Kidney epithelial cell (primary cell): ENCODE measurements at regions not wholly inside any gene's neighbourhood (a gene's known extent, or its start where the extent isn't known, plus 50 kb on each side); places are given as distances from the start of the nearest gene placed in this dataset.
"Not testable (repeated sequence)": the region's sequence is repeated elsewhere in the genome, so short reads cannot be mapped to it uniquely, and the experiment has no call there.

Source experiments
- DNase-seq: peaks from one replicate; pipeline ENCODE4 v3.0.0-alpha.2; 2010; ENCODE audit warnings: low read depth
- H3K27me3 ChIP-seq: 2 replicates; pipeline ENCODE4 v1.6.0; 2011; ENCODE audit warnings: low read length; ENCODE audit not compliant: control insufficient read depth, insufficient read depth
- H3K36me3 ChIP-seq: 2 replicates; pipeline ENCODE4 v1.5.1; 2011; ENCODE audit warnings: low read length; ENCODE audit not compliant: control insufficient read depth, insufficient read depth
- H3K4me3 ChIP-seq: 2 replicates; pipeline ENCODE4 v1.5.1; 2011; ENCODE audit warnings: low read depth, mild to moderate bottlenecking, control low read depth, low read length
- CTCF ChIP-seq: IDR thresholded peaks from 2 replicates; pipeline ENCODE4 v1.5.1; 2011; ENCODE audit warnings: mild to moderate bottlenecking, moderate library complexity, low read length, control low read depth, inconsistent platforms; ENCODE audit not compliant: insufficient read depth, poor library complexity, severe bottlenecking

- no peaks in the 10 kb centered on the region for H3K36me3 ChIP-seq
- TF ChIP-seq CTCF = no peak
- no peak for DNase-seq
- H3K27me3 ChIP-seq = no peaks in the 10 kb centered on the region
- H3K4me3 ChIP-seq = no peak overlapping the region
These were observed 319.0 kb upstream of the INTU start for GRCh38 chr4:127313767-127314166.

GRCh38 chr4:127327491-127327890, 305.3 kb upstream of the INTU start:
- DNase-seq = no peak
- no peaks in the 10 kb centered on the region for H3K27me3 ChIP-seq
- no peaks in the 10 kb centered on the region for H3K36me3 ChIP-seq
- H3K4me3 ChIP-seq = no peak overlapping the region
- no peak for TF ChIP-seq CTCF

GRCh38 chr4:127335073-127335620, 297.6 kb upstream of the INTU start:
- Histone ChIP-seq H3K27me3 (no peaks in the 10 kb centered on the region), H3K36me3 (no peaks in the 10 kb centered on the region), H3K4me3 (no peak overlapping the region)
- no peak for TF ChIP-seq CTCF
- no peak for DNase-seq

- Histone ChIP-seq H3K27me3 (no peaks in the 10 kb centered on the region), H3K4me3 (no peak overlapping the region), H3K36me3 (no peaks in the 10 kb centered on the region)
- no peak for TF ChIP-seq CTCF
- no peak for DNase-seq
These were observed 297.0 kb upstream of the INTU start for GRCh38 chr4:127335732-127336131.

- not testable (repeated sequence) for DNase-seq, H3K36me3 ChIP-seq, H3K4me3 ChIP-seq
These were observed 289.6 kb upstream of the INTU start for GRCh38 chr4:127343123-127343522.

GRCh38 chr4:127344071-127344470, 288.7 kb upstream of the INTU start:
- no peak for DNase-seq
- Histone ChIP-seq H3K36me3 (no peaks in the 10 kb centered on the region), H3K27me3 (no peaks in the 10 kb centered on the region), H3K4me3 (no peak overlapping the region)
- TF ChIP-seq CTCF = no peak

More at GRCh38 chr4:127343123-127343522, 289.6 kb upstream of the INTU start:
- not testable (repeated sequence) for H3K27me3 ChIP-seq
